NOMO-1 (cell line): ENCODE measurements at regions not wholly inside any gene's neighbourhood (a gene's known extent, or its start where the extent isn't known, plus 50 kb on each side); places are given as distances from the start of the nearest gene placed in this dataset.
A peak's percentile ranks its signal among the peaks of the same experiment; 100 is the strongest.
"Not testable (repeated sequence)": the region's sequence is repeated elsewhere in the genome, so short reads cannot be mapped to it uniquely, and the experiment has no call there.

ENCODE experiments used
- DNase-seq, 2 experiments: peaks; one replicate each; lab custom pipeline; 2025; ENCODE audit not compliant: unreplicated experiment in 2 of 2; lab: John Stamatoyannopoulos, UW

GRCh38 chr6:15936503-15936902, 192.4 kb upstream of the MYLIP start:
- peak; percentile 79 to 93 for DNase-seq

DNA sequence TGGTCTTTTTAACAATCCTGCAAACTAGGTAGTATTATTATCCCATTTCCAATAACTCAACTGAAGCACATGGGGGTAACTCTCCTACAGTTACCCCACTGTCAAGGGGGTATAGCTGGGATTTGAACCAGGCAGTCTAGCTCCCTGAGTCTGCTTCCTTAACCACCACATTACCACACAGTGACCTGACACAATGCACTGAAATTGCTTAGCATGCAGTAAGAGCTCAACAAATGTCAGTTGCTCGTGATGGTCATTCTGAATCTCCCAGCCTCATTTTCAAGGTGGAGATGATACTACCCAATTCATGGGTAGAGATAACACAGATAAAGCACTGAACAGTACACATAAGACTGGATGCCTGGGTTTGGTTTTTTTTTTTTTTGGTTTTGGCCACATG, 193.2 kb upstream of the MYLIP start:
- no peak for DNase-seq

GRCh38 chr6:15931697-15932096, 197.2 kb upstream of the MYLIP start:
- not testable (repeated sequence) for DNase-seq

DNA sequence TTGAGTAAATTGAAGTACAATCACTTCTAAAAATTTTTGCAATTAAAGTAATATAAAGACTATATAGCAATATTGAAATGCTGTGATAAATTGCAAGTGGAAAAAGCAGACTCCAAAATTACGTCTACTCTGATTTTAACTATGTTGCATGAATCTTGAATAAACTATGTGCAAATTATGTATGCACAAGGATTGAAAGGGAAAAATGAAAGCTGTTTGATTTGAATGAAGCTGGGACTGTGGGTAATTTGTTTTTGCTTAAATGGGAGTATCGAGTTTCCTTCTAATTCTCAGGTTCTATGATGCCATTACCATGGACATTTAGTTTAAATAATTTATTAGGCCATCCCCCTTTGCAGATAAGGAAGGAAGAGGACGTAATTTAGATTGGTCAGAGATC, 198.7 kb upstream of the MYLIP start:
- DNase-seq: no peak

DNA sequence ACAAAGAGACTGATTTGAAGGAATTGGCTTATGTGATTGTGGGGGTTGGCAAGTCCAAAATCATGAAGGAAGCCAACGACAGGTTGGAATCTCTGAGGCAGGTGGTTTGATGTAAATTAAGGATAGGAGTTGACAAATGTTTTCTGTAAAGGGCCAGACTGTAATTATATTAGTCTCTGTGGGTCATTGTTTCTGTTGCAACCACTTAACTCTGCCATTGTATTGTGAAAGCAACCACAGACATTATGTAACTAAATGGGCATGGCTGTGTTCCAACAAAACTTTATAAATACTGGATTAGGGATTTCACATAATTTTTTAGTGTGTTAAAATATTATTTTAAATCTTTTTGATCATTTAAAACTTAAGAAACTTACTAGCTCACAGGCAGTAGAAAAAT, 199.2 kb upstream of the MYLIP start:
- DNase-seq: peak; percentile 41 to 80

- no peak for DNase-seq
These were observed 201.2 kb upstream of the MYLIP start for GRCh38 chr6:15927531-15928225.

GRCh38 chr6:15926256-15926655, 202.6 kb upstream of the MYLIP start:
- DNase-seq: no peak

- no peak for DNase-seq
These were observed 204.0 kb upstream of the MYLIP start for GRCh38 chr6:15924893-15925292.

GRCh38 chr6:15922510-15923250, 206.2 kb upstream of the MYLIP start:
- no peak for DNase-seq

- DNase-seq: no peak
These were observed 207.6 kb upstream of the MYLIP start for GRCh38 chr6:15921243-15921642.

- DNase-seq: no peak
These were observed 212.3 kb upstream of the MYLIP start for GRCh38 chr6:15916581-15916980.

- no peak for DNase-seq
These were observed 213.2 kb upstream of the MYLIP start for GRCh38 chr6:15915508-15916178.

DNA sequence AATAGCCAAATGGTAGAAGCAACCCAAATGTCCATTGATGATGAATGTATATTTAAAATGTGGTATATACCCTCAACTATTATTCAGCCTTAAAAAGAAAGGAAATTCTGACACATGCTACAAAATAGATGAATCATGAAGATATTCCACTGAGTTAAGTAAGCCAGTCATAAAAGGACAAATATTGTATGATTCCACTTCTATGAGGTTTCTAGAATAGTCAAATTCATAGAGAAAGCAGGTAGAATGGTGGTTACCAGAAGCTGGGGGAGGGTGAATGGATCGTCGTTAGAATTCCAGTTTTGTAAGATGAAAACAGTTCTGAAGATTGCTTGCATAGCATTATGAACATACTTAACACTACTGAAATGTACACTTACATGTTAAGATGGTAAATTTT, 214.3 kb upstream of the MYLIP start:
- no peak for DNase-seq

DNA sequence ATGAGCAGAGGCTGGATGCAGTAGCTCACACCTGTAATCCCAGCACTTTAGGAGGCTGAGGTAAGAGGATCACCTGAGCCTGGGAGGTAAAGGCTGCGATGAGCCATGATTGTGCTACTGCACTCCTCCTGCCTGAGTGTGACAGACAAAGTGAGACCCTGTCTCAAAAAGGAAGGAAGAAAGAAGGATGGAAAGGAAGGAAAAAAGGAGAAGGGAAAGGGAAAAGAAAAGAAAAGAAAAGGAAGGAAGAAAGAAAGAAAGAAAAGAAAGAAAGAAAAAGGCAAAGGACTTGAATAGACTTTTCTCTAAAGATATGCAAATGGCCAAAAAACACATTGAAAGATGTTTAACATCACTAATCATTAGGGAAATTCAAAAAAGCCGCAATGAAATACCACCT, 215.3 kb upstream of the MYLIP start:
- no peak for DNase-seq

GRCh38 chr6:15912505-15913400, 216.1 kb upstream of the MYLIP start:
- DNase-seq: peak in 1 of 2 experiments; percentile 3

- no peak for DNase-seq
These were observed 217.0 kb upstream of the MYLIP start for GRCh38 chr6:15911753-15912504.

DNA sequence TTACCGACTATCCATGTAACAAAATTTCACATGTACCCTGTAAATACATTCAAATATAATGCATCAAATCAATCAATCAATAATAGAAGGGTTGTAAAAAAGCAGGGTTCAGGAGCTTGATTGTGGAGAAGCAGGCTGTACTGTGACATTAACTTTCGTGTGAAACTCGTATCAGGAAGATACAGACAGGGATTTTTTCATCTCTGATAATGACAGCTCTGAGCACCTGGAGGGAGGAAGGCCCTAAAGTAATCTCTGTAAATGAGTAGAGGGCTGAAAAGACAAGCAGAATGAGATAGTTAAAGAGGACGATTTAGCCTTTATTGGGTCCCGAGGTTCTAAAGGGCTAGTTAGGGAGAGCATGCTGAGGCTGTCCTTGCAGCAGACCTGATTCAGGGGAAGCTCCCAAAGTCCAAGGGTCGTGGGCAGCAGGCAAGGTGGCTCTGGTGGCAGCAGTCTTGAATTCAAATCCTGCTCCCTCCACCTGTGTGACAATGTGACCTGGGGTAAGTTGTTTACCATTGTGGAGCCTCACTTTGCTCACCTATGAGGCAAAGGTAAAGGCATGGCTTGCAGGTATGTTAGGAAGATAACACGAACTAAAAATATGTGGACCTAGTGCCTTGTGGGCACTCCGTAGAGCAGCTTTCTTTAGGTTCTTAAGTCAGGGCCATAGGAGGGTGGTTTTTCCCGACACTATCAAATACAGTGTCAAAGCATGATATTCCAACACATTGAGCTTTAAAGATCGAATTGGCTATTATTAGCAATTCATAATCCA, 219.4 kb upstream of the MYLIP start:
- DNase-seq: no peak

DNA sequence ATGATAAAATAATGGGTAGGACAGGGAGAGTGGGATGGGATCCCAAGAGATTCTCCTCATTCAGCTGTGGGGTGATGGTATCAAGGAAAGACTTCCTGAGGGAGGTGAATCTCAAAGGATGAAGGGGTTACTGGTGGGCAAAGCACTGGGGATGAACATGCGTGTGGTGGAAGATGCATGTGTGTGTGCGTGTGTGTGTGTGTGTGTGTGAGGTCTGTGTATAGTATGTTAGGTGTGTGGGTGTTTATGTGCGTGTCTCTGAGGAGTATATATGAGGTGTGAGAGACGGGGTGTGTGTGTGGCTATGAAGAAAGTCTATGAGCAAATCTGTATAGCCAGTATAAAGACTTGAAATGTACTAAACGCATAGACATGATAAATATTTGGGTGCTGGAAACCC, 220.0 kb upstream of the MYLIP start:
- DNase-seq: no peak

GRCh38 chr6:15907914-15908518, 220.9 kb upstream of the MYLIP start:
- no peak for DNase-seq
